Dermis microvascular lymphatic vessel endothelial cell (primary cell): ENCODE measurements at regions not wholly inside any gene's neighbourhood (a gene's known extent, or its start where the extent isn't known, plus 50 kb on each side); places are given as distances from the start of the nearest gene placed in this dataset.
"Not testable (repeated sequence)": the region's sequence is repeated elsewhere in the genome, so short reads cannot be mapped to it uniquely, and the experiment has no call there.

Source experiments
- DNase-seq, 2 donors: peaks; one replicate each; pipeline versions ENCODE4 v3.0.0 to v3.0.0-alpha.2; 2010; ENCODE audit warnings: low read depth in 2 of 2

DNA sequence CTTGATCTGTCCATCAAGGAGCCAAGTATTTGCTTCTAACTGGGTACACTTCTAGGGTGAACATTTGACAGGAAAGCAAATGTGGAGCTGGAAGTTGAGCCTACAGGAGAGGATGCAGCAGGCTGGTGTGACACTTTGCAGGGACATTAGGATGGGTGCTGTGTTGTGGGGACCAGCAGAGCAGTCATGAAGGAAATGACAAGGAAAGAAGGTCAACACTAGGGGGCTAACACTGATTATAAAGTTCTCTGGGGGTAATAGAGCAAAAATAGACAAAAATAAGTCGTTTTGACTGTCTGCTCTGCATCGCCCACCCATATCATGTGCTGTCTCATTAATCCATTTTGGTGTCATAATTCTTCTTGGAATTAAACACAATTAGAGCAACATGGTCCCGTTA lies 652.4 kb downstream of the STK39 start:
- no peak for DNase-seq

DNA sequence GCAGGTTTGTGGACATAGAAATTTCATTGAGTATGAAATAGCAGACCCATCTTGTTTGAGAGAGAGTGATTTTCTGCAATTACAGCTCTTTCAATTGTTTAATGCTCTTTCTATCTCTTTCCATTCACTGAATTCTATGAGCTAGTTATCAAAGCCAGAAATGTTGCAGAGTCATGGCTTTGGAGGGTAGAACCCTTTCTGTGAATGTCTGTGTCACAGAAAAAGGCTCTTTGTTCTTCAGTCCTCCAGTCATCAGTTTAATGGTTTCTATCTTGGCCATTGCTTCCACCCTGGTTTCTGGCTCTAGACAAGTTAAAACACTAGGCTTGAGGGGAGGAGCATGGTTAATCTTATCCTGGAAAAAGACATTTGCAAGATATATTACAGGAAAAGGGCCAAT lies 655.0 kb downstream of the STK39 start:
- no peak for DNase-seq

DNA sequence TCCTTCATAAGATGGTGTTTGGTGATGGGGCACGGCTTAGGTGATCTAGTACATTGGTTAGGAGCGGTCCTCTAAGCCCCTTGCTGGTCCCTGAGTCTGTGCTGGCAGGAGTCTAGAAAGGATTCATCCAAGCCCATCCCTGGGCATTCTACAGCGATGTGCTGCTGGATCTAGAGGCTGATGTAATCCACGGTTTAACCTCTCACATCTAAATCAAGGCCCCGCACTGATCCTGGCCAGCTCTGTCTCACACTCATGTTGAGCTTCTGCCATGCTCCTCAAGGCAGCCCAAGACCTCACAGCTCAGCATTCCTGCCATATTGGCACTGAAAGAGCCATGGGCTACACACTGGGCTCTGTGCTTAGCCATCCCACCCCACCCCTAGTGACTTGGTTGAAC lies 664.8 kb downstream of the STK39 start:
- DNase-seq: no peak

DNA sequence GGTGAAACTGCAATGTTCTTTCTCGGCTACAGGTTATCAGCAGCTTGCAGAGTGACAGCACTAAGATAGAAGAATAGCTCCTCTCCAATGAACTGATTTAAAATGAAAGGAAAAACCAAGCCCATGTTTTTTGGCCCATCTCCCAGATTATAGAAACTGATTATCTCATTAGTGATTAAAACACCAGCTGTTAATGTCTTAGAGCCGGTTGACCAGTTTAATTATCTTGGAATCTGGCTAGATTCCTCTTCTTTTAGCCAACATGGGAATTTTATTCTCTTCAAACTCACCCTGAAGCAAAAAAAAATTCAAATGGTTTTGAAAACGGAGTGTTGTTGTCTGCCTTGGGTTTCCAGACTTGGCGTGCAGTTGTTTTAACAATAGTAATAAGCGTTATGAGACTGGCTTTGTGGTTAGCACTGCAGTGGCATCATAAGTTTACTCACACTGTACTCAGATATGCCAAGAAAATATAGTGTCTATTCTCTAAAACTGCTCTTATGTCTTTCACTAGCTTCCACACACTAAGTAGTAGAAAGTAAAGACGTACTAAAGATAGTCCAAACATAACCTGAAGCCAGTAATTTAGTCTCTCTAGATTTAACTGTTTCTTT lies 665.3 kb downstream of the STK39 start:
- no peak for DNase-seq

DNA sequence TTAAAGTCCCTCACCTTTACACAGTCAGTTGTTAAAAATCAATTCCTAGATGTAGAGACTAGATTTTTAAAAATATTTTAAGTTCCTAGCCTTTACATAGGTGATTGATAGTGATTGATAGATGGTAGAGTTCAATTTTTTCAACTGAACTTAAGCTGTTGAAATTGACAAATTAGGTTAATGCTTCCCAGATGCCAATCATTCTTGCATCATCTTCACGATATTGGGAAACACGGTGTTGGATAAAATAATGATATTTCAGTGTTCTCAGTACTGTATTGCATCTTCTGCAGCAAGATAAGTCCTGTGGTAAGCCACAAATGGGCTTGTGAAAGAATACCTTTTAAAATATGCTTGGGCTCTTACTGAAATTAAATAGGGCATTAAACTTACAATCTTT lies 667.6 kb downstream of the STK39 start:
- DNase-seq: no peak

DNA sequence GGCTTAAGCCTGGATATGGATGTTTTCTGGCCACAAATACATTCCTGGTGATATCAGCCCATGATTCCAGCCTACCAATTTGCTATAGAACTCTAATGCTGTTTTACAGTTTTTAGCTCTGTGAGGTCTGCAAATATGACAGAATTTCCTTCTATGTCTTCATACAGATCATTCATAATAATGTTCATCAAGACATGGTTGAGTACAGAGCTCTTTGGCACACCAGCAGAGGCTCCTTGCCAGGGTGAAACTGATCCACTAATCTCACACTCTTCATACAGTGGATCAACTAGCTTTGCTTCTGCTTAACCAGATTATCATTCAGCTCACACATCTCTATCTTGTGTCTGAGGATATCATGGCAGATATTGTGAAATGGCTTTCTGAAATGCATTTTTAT lies 672.1 kb downstream of the STK39 start:
- no peak for DNase-seq

DNA sequence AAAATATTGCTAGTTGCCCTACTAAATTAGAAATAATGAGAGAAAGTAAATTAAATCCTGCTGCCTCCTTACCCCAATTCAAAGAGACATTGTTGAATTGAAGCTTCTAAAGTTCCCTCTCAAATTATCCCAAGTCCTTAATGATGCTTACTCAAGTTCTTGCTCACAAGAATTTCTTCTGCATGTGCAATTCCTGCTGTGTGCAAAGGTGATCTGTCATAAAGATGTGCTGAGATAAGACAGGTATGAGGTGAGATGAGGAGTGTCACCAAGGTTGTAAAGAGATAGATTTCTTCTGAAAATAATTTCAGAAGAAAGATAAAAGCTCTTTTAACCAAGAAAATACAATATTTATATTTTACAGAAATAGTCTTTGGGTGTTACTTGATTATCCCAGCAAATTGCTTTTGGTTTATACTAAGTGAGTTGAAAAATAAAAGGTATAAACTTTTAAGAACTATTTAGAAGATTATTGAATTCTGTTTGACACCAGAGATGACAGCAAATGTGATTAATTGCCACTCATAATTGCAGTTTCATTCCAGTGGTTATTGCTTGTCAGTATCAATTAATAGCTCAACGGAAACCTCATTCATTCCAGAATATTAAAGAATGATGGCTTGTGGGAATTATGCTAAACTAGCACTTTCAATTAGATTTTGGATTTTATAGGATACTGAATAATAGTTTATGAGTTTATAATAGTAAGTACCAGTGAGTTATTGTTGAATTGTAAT lies 674.3 kb downstream of the STK39 start:
- no peak for DNase-seq

DNA sequence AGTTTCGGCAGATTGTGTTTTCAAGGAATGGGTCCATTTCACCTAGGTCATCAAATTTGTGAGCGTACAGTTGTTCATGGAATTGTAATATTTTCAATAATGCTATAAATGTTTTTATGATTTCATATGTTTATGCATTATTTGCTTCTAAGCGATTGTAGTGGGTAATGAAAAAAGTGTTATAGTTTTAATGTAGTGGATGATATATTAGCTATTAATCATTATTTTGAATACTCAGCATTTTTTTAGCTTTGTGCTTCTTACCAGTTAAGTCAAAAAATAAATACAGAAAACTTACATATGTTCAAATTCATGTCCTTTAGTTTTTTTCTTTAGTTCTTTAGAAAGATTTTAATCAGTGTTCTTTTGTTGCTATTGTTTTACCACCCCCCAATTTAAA lies 677.0 kb downstream of the STK39 start:
- no peak for DNase-seq

DNA sequence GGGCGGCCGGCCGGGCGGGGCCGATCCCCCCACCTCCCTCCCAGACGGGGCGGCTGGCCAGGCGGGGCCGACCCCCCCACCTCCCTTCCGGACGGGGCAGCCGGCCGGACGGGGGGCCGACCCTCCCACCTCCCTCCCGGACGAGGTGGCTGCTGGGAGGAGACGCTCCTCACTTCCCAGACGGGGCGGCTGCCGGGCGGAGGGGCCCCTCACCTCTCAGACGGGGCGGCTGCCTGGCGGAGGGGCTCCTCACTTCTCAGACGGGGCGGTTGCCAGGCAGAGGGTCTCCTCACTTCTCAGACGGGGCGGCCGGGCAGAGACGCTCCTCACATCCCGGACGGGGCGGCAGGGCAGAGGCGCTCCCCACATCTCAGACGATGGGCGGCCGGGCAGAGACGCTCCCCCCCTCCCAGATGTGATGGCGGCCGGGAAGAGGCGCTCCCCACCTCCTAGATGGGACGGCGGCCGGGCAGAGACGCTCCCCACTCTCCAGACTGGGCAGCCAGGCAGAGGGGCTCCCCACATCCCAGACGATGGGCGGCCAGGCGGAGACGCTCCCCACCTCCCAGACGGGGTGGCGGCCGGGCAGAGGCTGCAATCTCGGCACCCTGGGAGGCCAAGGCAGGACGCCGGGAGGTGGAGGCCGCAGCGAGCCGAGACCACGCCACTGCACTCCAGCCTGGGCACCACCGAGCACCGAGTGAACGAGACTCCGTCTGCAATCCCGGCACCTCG lies 675.8 kb downstream of the XIRP2 start:
- DNase-seq: not testable (repeated sequence)

DNA sequence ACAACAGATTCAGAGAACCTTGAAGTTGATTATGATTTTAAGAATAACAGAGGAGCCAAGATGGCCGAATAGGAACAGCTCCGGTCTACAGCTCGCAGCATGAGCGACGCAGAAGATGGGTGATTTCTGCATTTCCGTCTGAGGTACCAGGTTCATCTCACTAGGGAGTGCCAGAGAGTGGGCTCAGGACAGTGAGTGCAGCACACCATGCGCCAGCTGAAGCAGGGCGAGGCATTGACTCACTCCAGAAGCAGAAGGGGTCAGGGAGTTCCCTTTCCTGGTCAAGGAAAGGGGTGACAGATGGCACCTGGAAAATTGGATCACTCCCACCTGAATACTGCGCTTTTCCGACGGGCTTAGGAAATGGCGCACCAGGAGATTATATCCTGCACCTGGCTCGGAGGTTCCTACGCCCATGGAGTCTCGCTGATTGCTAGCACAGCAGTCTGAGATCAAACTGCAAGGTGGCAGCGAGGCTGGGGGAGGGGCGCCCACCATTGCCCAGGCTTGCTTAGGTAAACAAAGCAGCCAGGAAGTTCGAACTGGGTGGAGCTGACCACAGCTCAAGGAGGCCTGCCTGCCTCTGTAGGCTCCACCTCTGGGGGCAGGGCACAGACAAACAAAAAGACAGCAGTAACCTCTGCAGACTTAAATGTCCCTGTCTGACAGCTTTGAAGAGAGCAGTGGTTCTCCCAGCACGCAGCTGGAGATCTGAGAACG lies 670.2 kb downstream of the XIRP2 start:
- DNase-seq: not testable (repeated sequence)

DNA sequence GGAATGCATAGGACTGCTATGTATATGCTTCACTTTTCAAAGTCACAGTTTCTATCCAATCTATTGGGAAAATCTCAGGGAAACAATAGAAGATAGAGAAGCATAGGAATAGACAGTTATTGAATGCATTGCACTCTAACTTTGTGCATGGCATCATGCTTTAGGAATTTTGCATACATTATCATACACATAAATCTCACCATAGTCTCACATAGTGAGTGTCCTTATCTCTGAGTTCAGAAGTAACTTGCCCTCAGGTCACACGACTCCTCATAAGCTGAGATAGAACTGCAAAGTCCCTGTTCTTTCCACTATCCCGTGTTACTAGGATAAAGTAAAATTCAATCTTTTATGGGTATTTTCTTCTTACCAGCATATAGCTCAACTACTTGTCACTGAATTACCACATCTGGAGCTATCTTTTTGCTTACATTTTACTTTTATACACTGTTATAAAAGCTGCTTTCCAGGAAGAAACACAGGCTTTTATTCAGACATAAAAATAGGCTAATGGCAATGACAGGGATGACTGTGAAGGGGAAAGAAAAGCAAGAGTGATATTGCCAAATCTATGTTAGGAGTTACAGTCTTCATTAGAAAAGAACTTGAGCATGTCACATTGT lies 666.9 kb downstream of the XIRP2 start:
- no peak for DNase-seq

DNA sequence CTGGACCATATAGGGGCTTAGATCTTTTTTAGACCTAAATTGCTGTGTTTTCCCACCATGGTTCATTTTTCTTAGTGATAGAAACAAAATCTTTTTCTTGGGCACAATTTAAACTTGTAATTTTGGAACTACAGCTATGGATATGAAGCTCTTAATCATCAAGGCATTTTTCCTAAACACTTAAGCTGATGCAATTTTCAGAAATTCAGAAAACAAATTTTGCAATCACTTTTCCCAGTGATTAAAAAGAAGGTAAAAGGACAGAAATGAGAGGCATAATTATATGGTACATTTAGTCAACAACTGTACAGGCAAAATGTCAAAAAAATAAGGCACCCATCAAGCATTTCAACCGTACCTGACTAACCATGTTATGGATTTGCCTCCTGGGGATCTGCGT lies 665.4 kb downstream of the XIRP2 start:
- no peak for DNase-seq

DNA sequence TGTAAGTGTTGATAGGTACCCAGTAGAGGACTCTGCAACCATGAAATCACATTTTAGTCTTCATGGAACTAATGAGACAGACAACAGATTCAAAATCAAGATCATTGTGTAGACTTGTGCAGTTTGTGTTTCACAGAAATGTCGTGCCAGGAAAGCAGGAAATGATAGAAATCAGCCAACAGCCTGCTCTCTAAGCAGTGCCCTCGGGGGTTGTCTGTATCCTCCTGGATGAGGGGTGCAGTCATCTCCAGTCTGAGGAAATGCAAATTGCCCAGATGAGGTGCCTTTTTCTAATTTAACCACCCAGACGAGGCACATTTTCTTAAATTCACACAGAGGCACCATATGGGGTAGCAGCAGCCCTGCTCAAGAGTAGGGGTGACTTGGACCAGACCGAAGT lies 663.1 kb downstream of the XIRP2 start:
- DNase-seq: no peak

DNA sequence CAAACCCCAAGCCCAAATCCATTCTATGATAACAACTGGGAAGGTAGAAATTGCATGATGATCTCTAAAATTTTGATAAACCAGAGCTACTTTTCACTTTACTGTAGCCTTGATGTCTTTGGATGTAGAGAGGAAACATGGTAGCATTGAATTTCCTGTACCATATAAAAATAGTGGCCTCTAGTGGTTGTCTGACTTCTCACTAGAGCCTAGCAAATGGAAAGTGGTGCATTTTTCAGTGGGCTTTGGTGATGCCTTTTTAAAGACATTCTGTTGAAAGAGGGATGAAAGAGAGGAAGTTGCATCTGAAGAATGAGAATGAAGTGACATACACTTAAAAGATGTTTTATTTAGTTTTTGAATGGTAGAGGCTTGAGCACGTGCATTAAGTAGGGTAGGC lies 662.2 kb downstream of the XIRP2 start:
- peak in 1 of 2 donors; percentile 2 for DNase-seq

DNA sequence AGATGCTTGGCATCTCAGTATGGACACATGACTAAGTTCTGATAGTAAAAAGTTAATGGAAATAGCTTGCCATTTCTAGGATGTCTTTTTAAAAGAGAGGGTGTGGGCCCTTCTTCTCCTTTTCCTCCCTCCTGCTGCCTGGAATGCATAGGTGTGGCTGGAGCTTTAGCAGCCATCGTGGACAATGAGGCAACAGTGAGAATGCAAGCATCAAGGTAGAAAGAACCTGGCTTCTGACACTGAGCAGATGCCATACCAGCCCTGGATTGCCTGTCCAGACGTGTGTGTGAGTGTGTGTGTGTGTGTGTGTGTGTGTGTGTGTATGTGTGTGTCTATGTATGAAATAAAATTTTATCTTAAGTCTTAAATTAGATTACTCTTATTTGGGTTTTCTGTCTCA lies 660.1 kb downstream of the XIRP2 start:
- no peak for DNase-seq

DNA sequence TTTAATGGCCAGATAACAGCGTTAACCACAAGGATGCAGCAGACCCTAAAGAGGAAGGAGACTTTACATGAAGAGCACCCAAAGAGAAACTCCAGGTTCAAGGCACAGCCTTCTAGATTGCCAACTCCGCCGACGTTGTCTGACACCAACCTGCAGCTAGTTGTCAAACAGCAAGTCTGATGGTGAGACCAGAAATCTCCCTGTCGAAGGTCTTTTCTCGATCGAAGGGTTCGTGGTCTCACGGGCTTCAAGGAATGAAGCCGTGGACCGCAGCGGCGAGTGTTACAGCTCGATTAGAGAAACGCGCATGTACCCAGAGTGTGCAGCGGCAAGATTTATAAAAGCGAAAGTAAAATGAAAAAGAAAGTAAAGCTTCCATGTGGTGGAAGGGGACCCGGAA lies 656.3 kb downstream of the XIRP2 start:
- no peak for DNase-seq

DNA sequence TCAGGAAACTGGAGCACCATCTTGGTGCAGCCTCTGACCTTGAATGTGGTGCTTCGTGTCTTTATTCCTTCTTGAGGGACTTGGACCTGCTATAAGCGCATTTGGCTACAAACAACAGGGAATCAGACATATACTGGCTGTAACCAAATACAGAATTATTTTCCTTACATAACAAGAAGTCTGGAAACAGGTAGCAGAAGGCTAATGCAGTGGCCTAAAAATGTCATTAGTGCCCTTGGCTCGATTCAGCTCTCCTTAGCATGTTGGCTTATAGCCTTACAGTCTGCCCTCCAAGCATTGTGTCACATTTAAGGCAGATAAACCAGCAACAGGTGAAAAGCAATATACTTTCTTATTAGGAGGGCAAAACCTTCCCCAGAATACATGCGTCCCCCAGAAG lies 655.4 kb downstream of the XIRP2 start:
- no peak for DNase-seq

DNA sequence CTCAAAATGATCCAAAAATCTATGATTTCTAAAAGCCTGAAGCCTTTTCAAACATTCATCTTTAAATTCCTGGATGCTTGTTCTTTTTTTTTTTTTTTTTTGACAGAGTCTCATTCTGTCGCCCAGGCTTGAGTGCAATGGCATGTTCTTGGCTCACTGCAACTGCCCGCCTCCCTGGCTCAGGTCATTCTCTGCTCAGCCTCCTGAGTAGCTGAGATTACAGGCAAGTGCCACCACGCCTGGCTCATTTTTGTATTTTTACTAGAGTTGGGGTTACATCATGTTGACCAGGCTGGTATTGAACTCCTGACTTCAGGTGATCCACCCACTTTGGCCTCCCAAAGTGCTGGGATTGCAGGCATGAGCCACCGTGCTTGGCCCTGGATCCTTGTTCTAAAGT lies 649.5 kb downstream of the XIRP2 start:
- DNase-seq: no peak

DNA sequence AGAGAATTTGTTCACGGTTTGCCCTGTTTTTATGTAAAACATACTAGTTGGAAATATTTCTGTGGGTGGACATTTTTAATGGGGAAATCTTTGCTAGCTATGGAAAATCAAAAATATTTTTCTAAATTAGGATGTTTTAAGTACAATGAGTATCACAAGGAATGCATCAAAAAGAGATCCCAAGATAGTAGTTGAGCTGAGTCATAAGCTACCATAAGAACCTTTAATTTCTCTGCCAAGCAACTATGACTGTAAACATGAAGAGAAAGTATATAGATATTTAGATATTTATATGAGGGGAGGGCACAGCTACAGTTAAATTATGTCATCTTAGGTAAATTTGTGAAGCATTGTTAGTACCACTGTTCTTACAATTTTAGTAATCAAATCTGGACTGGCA lies 646.2 kb downstream of the XIRP2 start:
- no peak for DNase-seq

DNA sequence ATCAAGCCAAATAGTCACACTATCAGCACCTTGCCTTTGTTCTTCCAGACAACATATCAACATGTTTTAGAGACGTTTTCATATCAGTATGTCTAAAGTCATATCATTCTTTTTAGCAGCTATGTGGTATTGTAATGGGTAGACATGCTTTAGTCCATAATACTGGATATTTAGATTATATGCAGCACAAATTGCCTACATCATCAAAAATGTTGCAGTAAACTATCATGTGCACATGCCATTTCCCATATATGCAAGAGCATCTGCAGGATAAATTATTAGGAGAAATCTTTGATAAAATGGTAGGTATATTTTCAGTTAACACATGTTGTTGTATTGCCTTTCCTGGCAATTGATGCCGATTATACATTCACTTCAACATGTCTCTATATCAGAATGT lies 636.5 kb downstream of the XIRP2 start:
- DNase-seq: no peak

DNA sequence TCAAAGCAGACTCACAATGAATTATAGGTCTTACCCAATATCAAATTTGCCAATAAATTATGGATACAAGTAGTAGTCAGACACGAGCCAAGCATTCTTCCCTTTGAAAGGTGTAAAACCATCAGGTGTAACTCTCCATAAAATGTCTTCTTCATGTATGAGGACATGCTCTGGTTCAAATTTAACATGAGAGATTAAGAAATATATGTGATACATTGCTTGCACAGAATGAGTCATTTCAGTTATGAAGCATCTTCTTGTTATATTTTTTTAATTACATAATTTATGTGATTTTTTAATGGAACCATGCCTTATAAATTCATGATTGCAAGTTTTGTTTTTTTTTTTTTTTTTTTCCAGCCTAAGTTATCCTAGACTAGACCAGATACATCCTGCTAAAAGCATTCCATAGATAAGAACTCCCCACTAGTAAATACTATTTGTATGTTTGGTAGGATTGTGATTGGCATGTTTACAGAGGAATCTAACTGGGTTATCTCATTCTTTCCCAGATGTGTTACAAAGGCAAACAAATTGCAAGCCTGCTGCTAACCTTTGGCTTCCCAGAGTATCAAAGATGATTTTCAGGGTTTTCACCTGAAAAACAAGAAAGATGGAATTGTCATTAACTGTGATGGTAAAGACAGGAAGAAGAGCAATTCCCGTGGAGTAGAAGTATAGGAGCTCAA lies 621.9 kb downstream of the XIRP2 start:
- no peak for DNase-seq
